Testis (tissue), 2 donors: ENCODE measurements at regions not wholly inside any gene's neighbourhood (a gene's known extent, or its start where the extent isn't known, plus 50 kb on each side); places are given as distances from the start of the nearest gene placed in this dataset.

Experiments
- DNase-seq: peaks from one replicate; pipeline ENCODE4 v3.0.0-alpha.2; 2019
- H3K27ac ChIP-seq, 2 donors: fragments of 200-600 bp; sonication (generic); one replicate each; pipeline ENCODE4 v1.5.1; 2019
- H3K27me3 ChIP-seq: fragments of 200-600 bp; sonication (generic); one replicate; pipeline ENCODE4 v1.5.1; 2019
- H3K36me3 ChIP-seq: fragments of 200-600 bp; sonication (generic); one replicate; pipeline ENCODE4 v1.5.1; 2017; ENCODE audit warnings: low read depth; ENCODE audit errors: missing control alignments
- H3K4me1 ChIP-seq: fragments of 200-600 bp; sonication (generic); one replicate; pipeline ENCODE4 v1.5.1; 2019
- H3K4me3 ChIP-seq, 2 donors: fragments of 200-600 bp; sonication (generic); one replicate each; pipeline ENCODE4 v1.5.1; 2017 to 2019
- H3K9me3 ChIP-seq: fragments of 200-600 bp; sonication (generic); one replicate; pipeline ENCODE4 v1.5.1; 2017
- CTCF ChIP-seq, 3 experiments: fragments of 450-650 bp in 2 of 3; fragments of 200-600 bp in 1 of 3; sonication (generic) in 1 of 3; IDR thresholded peaks; one replicate each; pipeline ENCODE4 v1.5.1; 2016 to 2019; ENCODE audit warnings: antibody characterized with exemption in 3 of 3, mild to moderate bottlenecking in 2 of 3, moderate library complexity in 1 of 3
- POLR2A ChIP-seq: fragments of 450-650 bp; IDR thresholded peaks from one replicate; pipeline ENCODE4 v1.6.1; 2017; ENCODE audit warnings: antibody characterized with exemption, mild to moderate bottlenecking, moderate library complexity
- WGBS, 2 donors: methylation state at CpG; one replicate each; pipeline ENCODE4 v1.1.5; 2018; 5-methylcytosine and 5-hydroxymethylcytosine counted together
- intact Hi-C: fragments of 100-400 bp; cut with DNase I; formaldehyde crosslinking; loops from one replicate; pipeline ENCODE4 v1.15.1; 2023; ENCODE audit warnings: low total_unique reads

GRCh38 chr1:30450148-30450817 is 273.1 kb downstream of the MATN1 start:
- no peaks in the 10 kb centered on the region for H3K4me1 ChIP-seq
- no peaks in the 10 kb centered on the region for H3K27me3 ChIP-seq
- TF ChIP-seq POLR2A = no peak
- intact Hi-C loops = no loop called here
- H3K36me3 ChIP-seq = no peaks in the 10 kb centered on the region
- no peaks in the 10 kb centered on the region for H3K9me3 ChIP-seq
- H3K27ac ChIP-seq = no peak overlapping the region
- DNase-seq = no peak
- no peak overlapping the region for H3K4me3 ChIP-seq
- 73 to 77% methylated on average over 7 of the region's 7 CpGs for WGBS, 2 donors

GRCh38 chr1:30449428-30450147 is 273.8 kb downstream of the MATN1 start:
- intact Hi-C loops = no loop called here
- no peak overlapping the region for H3K27ac ChIP-seq
- no peaks in the 10 kb centered on the region for H3K36me3 ChIP-seq
- DNase-seq = no peak
- TF ChIP-seq CTCF (IDR thresholded peaks at IDR 0.05) = no peak
- no peak for TF ChIP-seq POLR2A
- H3K4me1 ChIP-seq = no peaks in the 10 kb centered on the region
- H3K27me3 ChIP-seq = no peaks in the 10 kb centered on the region
- no peaks in the 10 kb centered on the region for H3K9me3 ChIP-seq
- 97 to 100% methylated on average over 4 of the region's 4 CpGs for WGBS, 2 donors
- H3K4me3 ChIP-seq = no peak overlapping the region

GRCh38 chr1:30449003-30449402 is 274.4 kb downstream of the MATN1 start:
- intact Hi-C loops = no loop called here
- Histone ChIP-seq H3K9me3 (no peaks in the 10 kb centered on the region), H3K4me1 (no peaks in the 10 kb centered on the region), H3K27ac (no peak overlapping the region), H3K27me3 (no peaks in the 10 kb centered on the region), H3K4me3 (no peak overlapping the region), H3K36me3 (no peaks in the 10 kb centered on the region)
- TF ChIP-seq CTCF (IDR thresholded peaks at IDR 0.05) (no peak), POLR2A (no peak)
- no peak for DNase-seq
- whole genome bisulfite sequencing, 2 donors = 61 to 75% methylated on average over 5 of the region's 5 CpGs

GRCh38 chr1:30447701-30448100 is 275.7 kb downstream of the MATN1 start:
- 83 to 95% methylated on average over 3 of the region's 3 CpGs for WGBS, 2 donors
- intact Hi-C loops = no loop called here
- no peak for DNase-seq
- H3K4me1 ChIP-seq = no peaks in the 10 kb centered on the region
- H3K4me3 ChIP-seq = no peak overlapping the region
- no peaks in the 10 kb centered on the region for H3K36me3 ChIP-seq
- no peak for TF ChIP-seq CTCF (IDR thresholded peaks at IDR 0.05)
- no peak for TF ChIP-seq POLR2A
- H3K27ac ChIP-seq = no peak overlapping the region
- no peaks in the 10 kb centered on the region for H3K27me3 ChIP-seq
- no peaks in the 10 kb centered on the region for H3K9me3 ChIP-seq

GRCh38 chr1:30447080-30447479 is 276.3 kb downstream of the MATN1 start:
- Histone ChIP-seq H3K4me3 (no peak overlapping the region), H3K9me3 (no peaks in the 10 kb centered on the region), H3K27me3 (no peaks in the 10 kb centered on the region), H3K4me1 (no peaks in the 10 kb centered on the region), H3K36me3 (no peaks in the 10 kb centered on the region), H3K27ac (no peak overlapping the region)
- intact Hi-C loops = no loop called here
- TF ChIP-seq POLR2A = no peak
- TF ChIP-seq CTCF (IDR thresholded peaks at IDR 0.05) = no peak
- DNase-seq = no peak
- 67 to 70% methylated on average over 6 of the region's 6 CpGs for WGBS, 2 donors
